ENCODE measurements at regions not wholly inside any gene's neighbourhood (a gene's known extent, or its start where the extent isn't known, plus 50 kb on each side); places are given as distances from the start of the nearest gene placed in this dataset.

GRCh38 chr13:31875134-31875533, 135.8 kb downstream of the RXFP2 start:
- Histone ChIP-seq H3K4ac (ENCODE audit: low read depth, low read length) (no peak overlapping the region), H3K56ac (ENCODE audit: insufficient read length, low read depth, low read length) (no peak overlapping the region), H3K9ac (ENCODE audit: extremely low read depth, insufficient read length, low read length) (no peak overlapping the region), H4K8ac (replicated peaks; ENCODE audit: insufficient read length, low read depth, low read length) (no peak overlapping the region), H2BK5ac (ENCODE audit: insufficient read length, low read length) (no peak overlapping the region), H3K14ac (ENCODE audit: insufficient read depth, low read length) (no peak overlapping the region), H3K18ac (ENCODE audit: insufficient read length, low read depth, low read length) (no peak overlapping the region), H2BK15ac (ENCODE audit: low read depth, low read length) (no peak overlapping the region), H2BK12ac (ENCODE audit: insufficient read length, low read depth, low read length) (no peak overlapping the region), H2AK5ac (ENCODE audit: insufficient read length, low read length) (no peak overlapping the region), H2BK20ac (ENCODE audit: low read depth, low read length, poor library complexity, severe bottlenecking) (no peak overlapping the region), H3T11ph (ENCODE audit: low read length) (no peak overlapping the region), H3K23ac (ENCODE audit: insufficient read length, low read depth, low read length) (no peak overlapping the region), H2BK120ac (ENCODE audit: low read depth, low read length, poor library complexity, severe bottlenecking) (no peak overlapping the region), H3K27me3 (ENCODE audit: insufficient read depth, low read length) (no peaks in the 10 kb centered on the region), H3K23me2 (ENCODE audit: insufficient read length, low read depth, low read length, poor library complexity, severe bottlenecking) (no peaks in the 10 kb centered on the region), H3K4me2 (ENCODE audit: insufficient read depth, insufficient read length, low read length) (no peak overlapping the region), H4K91ac (ENCODE audit: insufficient read length, low read depth, low read length) (no peak overlapping the region), H2AFZ (ENCODE audit: low read length) (no peak overlapping the region), H3K4me1 (ENCODE audit: insufficient read depth, low read length) (no peaks in the 10 kb centered on the region; the same call in 1 of the 2 replicates), H3K9me3 (ENCODE audit: control insufficient read depth, low read depth, low read length) (no peaks in the 10 kb centered on the region), H3K79me1 (ENCODE audit: insufficient read depth, low read depth, low read length, poor library complexity, severe bottlenecking) (no peaks in the 10 kb centered on the region), H3K79me2 (ENCODE audit: insufficient read depth, low read length) (no peaks in the 10 kb centered on the region), H4K20me1 (ENCODE audit: control insufficient read depth, insufficient read depth, insufficient read length) (no peaks in the 10 kb centered on the region), H4K5ac (ENCODE audit: insufficient read length, low read depth, low read length) (no peak overlapping the region), H3K27ac (ENCODE audit: insufficient read length, low read depth, low read length) (no peak overlapping the region)
- Mint-ChIP-seq H3K4me1 (peaks cover 5% of the 10 kb centered on the region in 2 experiments), H3K4me3 (no peak overlapping the region), H3K27me3 (ENCODE audit: low read depth) (no peaks in the 10 kb centered on the region), H3K27ac (no peak overlapping the region), H3K9me3 (no peaks in the 10 kb centered on the region), H3K36me3 (ENCODE audit: insufficient read depth in 1 of 3, low read depth in 3 of 3) (no peaks in the 10 kb centered on the region)
- DNase-seq, result no peak
- WGBS (ENCODE audit: extremely low coverage, insufficient read length, low lambda C conversion rate), result no CpG with 5 or more reads among the region's 3 CpGs
- no peak for TF ChIP-seq CTCF (conservative IDR thresholded peaks at IDR 0.05)
